GM19035 (cell line): ENCODE measurements at regions not wholly inside any gene's neighbourhood (a gene's known extent, or its start where the extent isn't known, plus 50 kb on each side); places are given as distances from the start of the nearest gene placed in this dataset.

Experiments used
- ATAC-seq: cut with Tn5 transposase; IDR thresholded peaks from one replicate; pipeline ENCODE4 v1.9.1; 2021; ENCODE audit not compliant: unreplicated experiment

- ATAC-seq, result no peak
Measured at GRCh38 chr15:62432702-62433398, 267.8 kb upstream of the C2CD4B start.

- ATAC-seq, result no peak
Measured at GRCh38 chr15:62436235-62436634, 271.1 kb upstream of the C2CD4B start.

DNA sequence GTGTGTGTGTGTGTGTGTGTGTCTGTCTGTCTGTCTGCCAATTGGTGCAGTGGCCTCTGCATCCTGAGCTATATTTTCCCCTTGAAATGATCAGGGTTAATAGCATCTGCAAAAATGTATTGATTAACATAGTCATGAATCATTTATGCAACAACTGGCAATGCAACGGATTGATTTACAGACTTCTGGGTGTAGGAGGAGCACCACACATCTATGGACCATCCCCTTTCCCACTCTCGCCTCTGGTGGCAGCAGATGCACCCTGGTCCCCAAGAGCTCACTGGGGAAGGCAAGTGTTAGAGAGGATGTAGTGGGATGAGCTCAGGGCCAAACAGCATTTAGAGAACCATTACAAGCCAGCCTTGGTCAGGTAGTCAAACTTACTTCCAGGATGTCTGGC, 272.7 kb upstream of the C2CD4B start:
- no peak for ATAC-seq

DNA sequence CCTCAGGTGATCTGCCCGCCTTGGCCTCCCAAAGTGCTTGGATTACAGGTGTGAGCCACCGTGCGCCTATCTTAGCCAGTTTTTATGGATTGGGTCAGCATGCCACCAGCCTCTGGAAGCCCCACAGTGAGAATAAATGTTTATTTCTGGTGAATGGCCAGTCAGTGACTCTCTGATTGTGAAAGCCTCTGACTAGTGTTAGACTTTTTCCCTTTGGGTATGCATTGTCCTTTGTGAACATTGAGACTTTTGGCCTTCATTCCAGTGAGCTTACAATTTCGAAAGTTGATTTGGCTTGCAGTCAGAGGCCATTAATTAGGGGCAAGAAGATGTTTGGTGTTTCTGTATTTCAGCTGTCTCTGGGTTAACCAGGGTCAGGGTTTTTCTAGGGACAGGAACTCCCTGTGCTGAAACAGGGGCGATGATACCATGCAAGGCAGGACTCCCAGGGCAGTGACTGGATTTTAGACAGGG, 274.5 kb upstream of the C2CD4B start:
- ATAC-seq, result no peak

DNA sequence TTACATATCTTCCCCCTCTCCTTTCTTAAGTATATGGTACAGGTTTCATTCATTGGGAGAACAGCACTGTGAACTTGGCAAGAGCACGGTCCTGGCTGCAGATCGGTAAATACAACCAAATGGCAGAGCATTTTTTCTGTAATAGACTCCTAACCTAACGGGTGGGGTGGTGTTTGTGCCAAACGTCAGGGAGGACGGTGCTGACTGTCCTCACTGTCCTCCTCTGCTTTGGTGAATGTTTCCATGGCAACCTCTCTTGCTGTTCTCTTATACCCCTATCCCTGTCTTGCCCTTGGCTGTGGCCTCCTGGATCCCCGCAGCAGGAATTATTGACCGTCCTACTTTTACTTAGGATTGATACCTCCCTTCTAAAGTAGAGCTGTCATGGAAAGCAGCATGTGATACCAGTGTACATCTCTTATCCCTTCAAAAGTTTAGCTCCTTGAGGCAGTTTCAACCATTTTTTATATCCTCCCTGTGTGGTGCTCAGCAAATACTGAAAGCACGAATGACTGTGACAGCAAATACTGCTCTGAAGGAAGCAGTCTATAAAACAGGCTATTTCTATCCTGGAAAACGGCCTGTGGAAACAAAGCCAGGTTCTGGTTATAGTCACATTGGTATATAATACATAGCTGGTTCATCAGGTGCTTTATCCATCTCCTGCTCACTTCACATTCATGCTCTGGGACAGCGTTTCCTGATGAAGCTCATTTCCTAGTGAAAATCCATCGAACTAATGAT, 275.4 kb upstream of the C2CD4B start:
- ATAC-seq, result no peak

DNA sequence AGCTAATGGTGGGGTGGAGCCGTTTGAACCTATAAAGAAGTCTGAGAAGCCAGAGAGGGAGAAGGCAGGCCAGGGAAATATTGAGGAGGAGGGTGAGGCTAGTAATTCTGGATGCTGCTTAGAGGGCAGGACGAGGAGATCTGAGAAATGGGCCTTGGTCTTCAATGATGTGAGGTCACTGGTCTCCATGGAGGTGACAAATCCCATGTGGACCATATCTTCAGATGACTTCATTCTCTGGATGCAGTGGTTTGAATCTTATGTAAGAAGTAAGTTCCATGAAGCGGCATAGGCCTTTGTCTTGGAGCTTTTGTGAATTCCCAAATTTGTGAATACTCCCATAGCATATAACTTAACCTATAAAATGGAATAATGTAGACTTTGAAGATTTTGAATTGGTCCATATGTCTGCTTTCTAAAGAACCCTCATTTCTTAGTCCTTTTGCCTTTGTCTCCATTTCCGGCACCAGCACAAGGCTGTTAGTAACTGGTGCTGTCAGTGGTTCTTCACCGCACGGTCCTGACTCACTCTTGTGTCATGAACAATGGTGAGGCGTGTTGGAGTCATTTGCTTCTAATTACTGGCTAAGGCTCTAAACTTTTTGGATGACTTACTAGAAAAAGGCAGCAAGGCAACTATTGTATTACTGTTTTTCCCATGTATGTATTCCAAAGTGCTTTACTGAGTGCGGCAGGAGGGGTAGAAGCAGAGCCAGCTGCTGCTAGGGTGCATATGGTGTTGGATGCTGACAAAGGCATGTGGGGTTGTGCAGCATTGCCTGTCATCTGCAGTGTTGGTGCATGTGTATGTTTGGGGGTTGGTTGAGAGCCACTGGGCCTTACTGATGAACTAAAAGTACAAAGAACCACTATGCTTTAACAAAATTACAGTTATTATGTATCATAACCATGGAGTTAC, 279.3 kb upstream of the C2CD4B start:
- ATAC-seq, result no peak

DNA sequence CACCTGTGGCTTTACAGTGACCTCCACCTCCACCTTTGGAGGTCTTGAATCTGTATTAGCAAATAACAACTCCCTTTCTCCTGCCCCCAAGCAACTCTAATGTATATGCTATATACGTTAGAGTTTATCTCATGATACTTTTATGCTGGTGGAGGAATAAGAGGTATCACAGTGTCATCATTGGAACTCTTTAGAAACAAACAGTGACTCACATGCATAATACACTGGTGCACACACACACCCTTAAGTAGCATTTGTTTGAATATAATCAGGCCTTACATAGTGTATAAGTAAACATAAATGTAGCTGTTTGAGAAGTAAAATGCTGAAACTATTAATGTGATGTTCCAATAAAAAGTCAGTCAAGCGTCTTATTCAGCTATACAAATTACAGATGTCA, 280.2 kb upstream of the C2CD4B start:
- no peak for ATAC-seq

DNA sequence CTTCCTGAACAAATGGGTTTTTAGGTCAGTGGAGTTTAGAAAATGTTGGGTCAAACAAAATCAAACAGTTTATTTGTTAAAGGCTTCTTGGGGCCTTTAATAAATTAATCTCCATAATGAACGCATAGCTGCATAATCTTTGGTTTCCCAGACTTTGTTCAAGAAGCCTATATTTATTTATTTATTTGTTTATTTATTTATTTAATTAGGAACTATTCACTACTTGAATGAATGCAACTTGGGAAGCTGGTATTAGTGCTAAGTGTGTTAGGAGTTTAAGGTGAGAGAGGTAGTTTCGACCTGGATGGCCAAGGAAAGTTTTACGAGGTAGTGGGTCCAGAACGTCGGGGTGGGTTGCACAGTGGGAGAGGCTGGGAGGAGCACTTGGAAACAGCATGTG, 281.9 kb upstream of the C2CD4B start:
- ATAC-seq, result no peak

DNA sequence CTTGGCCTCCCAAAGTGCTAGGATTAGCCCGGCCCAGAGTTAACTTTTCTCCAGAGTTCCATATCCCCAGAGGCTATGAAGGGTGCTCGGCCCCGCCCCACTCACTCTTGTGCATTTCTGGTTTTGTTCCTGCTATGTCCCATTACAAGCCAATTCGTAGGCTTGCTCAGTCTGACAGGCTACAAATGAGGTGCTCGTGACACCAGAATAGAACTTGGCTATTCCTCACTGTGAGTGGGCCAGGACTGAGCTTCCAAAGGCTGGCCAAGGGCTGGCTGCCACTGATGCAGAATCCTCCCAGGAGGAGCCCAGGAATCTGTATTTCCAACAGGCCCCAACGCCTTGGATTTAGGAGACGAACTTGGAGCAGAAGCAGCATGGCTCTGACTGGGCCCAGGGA, 282.7 kb upstream of the C2CD4B start:
- ATAC-seq, result no peak

DNA sequence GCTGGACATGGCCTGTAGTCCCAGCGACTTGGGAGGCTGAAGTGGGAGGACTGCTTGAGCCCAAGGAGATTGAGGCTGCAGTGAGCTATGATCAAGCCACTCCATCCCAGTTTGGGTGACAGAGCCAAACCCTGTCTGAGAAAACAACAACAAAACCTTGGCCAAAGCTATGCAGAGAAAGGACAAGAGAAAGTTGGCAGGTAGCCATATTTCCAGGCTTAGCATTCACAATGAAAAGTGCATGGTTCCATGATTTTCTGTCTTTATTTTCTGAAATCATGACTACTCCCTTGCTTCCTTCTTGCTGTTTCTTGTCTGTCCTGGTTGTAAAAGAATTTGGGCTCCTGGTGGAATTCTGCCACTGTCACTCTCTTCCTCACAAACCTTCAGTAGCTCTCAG, 284.6 kb upstream of the C2CD4B start:
- ATAC-seq, result no peak

DNA sequence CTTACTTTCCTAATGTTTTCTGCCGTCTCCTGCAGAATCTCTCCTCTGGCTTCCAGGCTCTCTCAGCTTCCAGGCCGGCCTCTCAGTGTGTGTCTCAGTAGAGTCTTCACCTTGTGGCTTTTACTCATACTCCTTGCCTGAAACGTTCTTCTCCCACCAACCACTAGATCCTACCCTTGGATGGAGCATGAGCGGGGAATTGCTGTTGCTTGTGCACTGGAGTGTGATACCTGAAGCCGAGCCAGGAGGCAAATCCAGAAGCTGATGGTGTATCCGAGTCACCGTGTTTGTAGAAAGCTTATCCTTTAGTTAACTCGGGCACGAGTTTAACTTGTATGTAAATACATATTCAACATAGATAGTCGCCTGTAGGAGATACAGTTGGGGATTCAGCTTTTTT, 285.0 kb upstream of the C2CD4B start:
- ATAC-seq, result no peak

GRCh38 chr15:62452026-62452425, 286.9 kb upstream of the C2CD4B start:
- ATAC-seq, result no peak

DNA sequence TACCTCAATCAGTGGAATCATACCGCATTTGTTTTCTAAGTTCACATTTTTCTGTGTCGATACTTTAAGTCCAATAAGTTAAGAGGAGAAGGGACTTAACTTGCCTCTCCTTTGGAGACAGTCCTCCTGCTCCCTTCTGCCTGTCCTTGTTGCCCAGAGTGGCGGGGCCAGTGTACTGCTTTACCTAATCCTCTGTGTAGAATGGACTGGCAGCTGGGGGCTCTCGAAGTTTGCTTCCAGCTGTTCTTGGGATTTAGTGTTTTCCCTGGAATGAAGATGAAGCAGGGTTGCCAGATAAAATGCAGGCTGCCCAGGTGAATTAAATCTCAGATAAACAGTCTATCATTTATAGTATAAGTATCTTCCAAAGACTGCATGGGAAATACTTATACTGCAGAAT, 287.6 kb upstream of the C2CD4B start:
- no peak for ATAC-seq

DNA sequence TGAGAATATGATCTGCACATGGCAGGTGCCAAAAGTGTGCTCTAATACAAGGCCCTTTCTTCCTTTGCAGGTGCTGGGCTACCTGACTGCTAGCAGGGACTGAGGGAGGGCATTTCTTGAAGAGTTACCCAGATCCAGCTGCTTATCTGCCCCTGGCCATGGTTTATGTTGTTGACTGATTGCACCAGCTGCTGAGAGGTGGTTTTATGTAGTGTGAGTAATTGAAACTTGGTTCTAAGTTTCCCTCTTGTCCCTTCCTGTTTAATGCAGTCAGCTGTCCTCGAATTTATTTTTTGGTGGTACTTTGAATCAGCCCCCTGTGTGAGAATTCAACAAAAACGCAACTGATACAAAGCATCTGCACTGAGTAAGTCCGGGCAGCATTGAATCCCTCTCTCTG, 288.3 kb upstream of the C2CD4B start:
- ATAC-seq, result no peak

- ATAC-seq, result no peak
Measured at GRCh38 chr15:62453981-62454380, 288.9 kb upstream of the C2CD4B start.

DNA sequence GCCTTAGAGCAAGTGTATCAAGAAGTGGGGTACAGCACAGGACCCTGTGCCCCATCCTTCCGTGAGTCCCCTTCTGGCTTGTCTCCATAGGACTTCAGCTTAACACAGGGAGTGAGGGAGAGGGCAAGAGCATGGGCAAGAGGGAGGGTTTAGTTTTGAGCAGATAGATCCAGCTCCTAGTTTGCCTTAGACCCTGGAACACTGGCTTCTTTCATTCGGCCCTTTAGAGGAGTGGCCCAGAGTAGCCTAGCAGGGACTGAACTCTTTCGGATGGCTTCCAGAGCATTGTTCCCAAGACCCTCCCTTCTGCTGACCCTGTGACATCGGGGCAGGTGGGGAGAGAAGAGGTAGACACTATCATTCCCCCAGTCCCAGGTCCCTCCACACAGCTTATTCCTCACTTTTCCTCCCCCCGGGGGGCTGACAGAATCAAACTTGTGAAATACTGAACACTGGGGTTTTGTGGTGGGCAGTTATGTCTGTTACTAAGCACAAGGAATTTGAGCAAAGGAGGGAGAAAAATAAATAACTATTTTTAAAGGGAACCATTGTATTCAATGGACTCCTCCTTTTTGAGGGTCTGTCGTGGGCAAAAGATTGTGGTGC, 289.6 kb upstream of the C2CD4B start:
- no peak for ATAC-seq

DNA sequence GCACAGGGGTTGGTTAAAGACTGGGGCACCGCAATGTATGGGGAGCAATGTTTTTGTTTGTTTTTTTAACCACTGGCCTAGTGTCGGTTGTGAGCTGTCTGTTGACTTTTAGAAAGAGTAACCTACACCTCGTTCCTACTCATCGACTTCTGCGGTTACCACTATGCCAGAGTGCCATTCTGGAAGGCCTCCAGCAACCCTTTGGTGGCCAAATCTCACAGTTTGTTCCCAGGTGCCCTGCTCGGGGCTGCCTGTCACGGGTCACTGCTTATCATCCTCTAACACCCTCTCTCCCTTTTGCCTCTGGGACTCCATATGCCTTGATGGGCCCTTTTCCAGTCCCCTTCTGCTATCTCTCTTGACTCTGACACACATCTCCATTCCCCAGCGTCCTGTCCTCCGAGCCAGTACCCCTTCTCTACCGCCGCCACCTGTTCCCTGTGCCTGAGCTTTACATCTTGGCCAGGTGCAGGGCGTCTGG, 290.4 kb upstream of the C2CD4B start:
- ATAC-seq, result no peak

DNA sequence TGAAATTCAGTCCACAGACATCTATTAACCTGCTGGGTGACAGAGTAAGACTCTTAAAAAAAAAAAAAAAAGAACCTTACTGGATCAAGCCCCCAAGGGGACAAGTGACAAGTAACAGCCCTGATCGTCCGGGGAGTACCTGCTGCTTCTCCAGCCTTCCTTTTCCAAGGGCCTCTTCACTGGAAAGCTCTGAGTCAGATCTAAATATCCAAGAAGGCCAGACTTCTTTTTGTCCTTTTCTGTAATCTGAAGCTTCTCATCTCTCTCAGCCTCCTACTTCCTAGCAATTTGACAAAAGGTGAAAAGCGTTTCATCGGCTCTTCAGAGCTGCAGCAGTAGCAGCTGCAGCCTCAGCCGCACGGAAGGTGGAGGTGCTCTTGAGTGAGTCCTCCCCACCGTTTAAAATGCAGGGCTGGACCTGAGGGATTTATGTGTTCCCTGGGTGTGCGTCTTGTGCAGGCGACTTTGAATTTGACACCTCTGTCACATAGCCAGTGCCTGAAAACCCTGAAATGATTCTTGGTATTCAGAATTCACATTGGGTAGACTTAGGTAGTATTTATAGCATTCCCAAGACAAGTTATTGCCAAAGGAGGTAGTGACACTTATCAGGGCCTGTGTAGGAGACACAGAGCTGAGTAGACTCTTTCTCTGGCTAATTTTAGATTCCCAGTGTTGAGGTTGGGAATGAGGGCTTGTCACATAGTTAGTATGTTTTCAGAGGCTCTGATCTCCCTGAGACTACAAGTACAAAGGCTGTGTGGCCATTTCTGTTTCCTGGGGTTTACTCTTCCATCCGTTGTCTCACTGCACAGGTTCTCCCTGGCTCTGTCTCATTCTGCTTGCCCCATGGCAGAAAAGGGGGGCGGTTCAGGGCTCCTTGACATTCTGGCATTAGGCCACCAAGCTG, 291.2 kb upstream of the C2CD4B start:
- no peak for ATAC-seq

- ATAC-seq, result no peak
Measured at GRCh38 chr15:62457100-62457499, 292.0 kb upstream of the C2CD4B start.

GRCh38 chr15:62459875-62460274, 294.8 kb upstream of the C2CD4B start:
- no peak for ATAC-seq
